NT2/D1 (cell line): ENCODE measurements at regions not wholly inside any gene's neighbourhood (a gene's known extent, or its start where the extent isn't known, plus 50 kb on each side); places are given as distances from the start of the nearest gene placed in this dataset.

ENCODE experiments used
- SUZ12 ChIP-seq: IDR thresholded peaks from 2 replicates; pipeline ENCODE4 v1.6.1; 2011; ENCODE audit not compliant: insufficient read length, insufficient read depth; ENCODE audit errors: extremely low read depth
- YY1 ChIP-seq: IDR thresholded peaks from 2 replicates; pipeline ENCODE4 v1.6.1; 2011; ENCODE audit not compliant: insufficient read length, insufficient read depth
- ZNF274 ChIP-seq: IDR thresholded peaks from 2 replicates; pipeline ENCODE4 v1.6.1; 2011; ENCODE audit warnings: mild to moderate bottlenecking, low read depth, low read length

DNA sequence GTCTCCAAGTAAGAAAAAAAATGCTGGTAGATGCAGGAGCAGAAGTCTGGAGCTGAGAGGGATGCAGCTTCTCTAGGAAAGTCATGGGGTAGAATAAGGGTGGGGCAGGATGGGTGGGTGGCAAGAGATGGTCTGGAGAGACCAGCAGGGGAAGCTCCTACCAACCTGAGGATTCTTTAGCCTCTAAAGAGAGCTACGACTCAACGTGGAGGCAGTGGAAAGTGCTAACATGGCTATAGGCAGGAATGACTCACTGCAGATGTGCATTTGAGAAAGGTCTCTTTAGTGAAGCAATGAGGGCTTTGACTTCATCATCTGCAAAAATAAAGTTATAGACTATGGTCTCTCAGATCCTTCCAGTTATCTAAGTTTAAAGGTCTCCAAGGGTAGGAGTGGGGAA is 722.8 kb upstream of the RAB6C start:
- no peak for TF ChIP-seq YY1
- no peak for TF ChIP-seq ZNF274
- no peak for TF ChIP-seq SUZ12
